Adipocyte (in vitro differentiated cells): ENCODE measurements at regions not wholly inside any gene's neighbourhood (a gene's known extent, or its start where the extent isn't known, plus 50 kb on each side); places are given as distances from the start of the nearest gene placed in this dataset.

ENCODE experiments used
- DNase-seq: peaks from one replicate; pipeline ENCODE4 v3.0.0-alpha.2; 2015; ENCODE audit warnings: low read depth
- H3K27me3 ChIP-seq: replicated peaks from 2 replicates; pipeline ENCODE4 v1.7.0; 2013; ENCODE audit warnings: mild to moderate bottlenecking, low read length, moderate library complexity; ENCODE audit not compliant: control insufficient read depth, insufficient read depth
- H3K36me3 ChIP-seq: 2 replicates; pipeline ENCODE4 v1.7.0; 2013; ENCODE audit warnings: low read length, mild to moderate bottlenecking, moderate library complexity; ENCODE audit not compliant: control insufficient read depth, insufficient read depth, severe bottlenecking
- H3K4me1 ChIP-seq: 2 replicates; pipeline ENCODE4 v1.7.0; 2013; ENCODE audit warnings: mild to moderate bottlenecking, low read length, moderate library complexity; ENCODE audit not compliant: control insufficient read depth, insufficient read depth
- H3K4me3 ChIP-seq: 2 replicates; pipeline ENCODE4 v1.7.0; 2013; ENCODE audit warnings: mild to moderate bottlenecking, low read length, moderate library complexity
- H3K9ac ChIP-seq: 2 replicates; pipeline ENCODE4 v1.7.0; 2013; ENCODE audit warnings: mild to moderate bottlenecking, low read length, moderate library complexity
- H3K9me3 ChIP-seq: 2 replicates; pipeline ENCODE4 v1.7.0; 2013; ENCODE audit warnings: mild to moderate bottlenecking, low read length, moderate library complexity; ENCODE audit not compliant: control insufficient read depth

DNA sequence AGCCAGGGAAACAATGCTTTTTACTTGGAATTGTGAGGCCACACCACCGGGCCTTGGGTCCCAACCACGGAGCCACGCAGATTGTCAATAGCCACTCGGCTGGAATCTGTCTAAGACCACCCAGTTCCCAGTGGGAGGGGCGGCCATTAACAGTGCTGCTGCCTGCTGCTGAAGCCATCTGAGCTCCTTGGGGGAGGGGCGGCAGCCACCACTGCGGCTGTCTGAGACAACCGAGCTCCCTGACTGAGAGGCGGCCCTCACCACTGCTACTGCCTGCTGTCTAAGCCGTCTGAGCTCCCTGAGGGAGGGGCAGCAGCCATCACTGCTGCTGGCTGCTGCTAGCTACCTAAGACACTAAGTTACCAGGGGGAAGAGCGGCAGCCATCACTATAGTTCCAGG lies 64.3 kb downstream of the DMRTA2 start:
- H3K9me3 ChIP-seq: peaks cover 21% of the 10 kb centered on the region
- H3K4me3 ChIP-seq: no peak overlapping the region
- no peak for DNase-seq

DNA sequence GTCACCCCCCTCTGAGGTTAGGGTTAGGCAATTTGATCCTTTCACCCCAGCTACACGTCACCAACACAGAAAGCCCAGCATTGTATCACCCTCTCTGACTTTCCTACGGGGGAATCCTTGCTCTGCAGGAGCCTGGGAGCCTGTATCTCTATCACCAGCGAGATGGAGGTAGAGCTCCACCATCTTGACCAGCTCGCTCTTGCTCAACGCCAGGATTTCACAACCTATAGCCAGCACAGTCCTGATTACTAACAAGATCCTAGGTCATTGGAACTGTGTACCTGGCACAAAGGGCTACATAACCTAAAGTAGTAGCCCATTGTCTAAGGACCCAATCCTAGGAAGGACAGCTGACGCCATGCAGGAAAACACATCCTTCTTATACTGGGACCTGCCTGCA lies 66.1 kb downstream of the DMRTA2 start:
- H3K27me3 ChIP-seq: peaks cover 10% of the 10 kb centered on the region
- H3K4me1 ChIP-seq: peaks cover 4% of the 10 kb centered on the region
- H3K9me3 ChIP-seq: peaks cover 19% of the 10 kb centered on the region
- H3K36me3 ChIP-seq: no peaks in the 10 kb centered on the region
- no peak overlapping the region for H3K4me3 ChIP-seq
- no peak overlapping the region for H3K9ac ChIP-seq
- no peak for DNase-seq

More for the DNA sequence above, 64.3 kb downstream of the DMRTA2 start:
- Histone ChIP-seq H3K4me1 (no peaks in the 10 kb centered on the region), H3K27me3 (peaks cover 10% of the 10 kb centered on the region), H3K36me3 (no peaks in the 10 kb centered on the region), H3K9ac (no peak overlapping the region)

DNA sequence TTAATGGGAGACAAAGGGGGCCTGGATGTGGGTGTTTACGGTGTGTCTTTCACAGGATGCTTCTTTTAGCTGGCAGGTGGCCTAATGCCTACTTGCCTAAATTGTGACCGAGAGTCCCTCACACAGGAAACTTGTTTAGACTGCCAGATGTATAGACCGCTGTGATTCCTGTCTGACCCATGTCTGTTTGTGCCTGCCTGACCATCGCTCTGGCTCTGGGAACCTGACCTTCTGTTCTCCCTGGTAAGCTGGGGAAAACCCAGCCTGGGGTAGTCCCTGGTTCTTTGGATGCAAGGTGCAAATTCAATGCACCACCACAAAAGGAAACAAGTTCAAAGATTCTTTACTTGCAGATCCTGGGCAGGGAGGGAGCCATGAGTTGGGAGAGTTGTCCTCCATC lies 68.4 kb downstream of the DMRTA2 start:
- no peak overlapping the region for H3K9ac ChIP-seq

DNA sequence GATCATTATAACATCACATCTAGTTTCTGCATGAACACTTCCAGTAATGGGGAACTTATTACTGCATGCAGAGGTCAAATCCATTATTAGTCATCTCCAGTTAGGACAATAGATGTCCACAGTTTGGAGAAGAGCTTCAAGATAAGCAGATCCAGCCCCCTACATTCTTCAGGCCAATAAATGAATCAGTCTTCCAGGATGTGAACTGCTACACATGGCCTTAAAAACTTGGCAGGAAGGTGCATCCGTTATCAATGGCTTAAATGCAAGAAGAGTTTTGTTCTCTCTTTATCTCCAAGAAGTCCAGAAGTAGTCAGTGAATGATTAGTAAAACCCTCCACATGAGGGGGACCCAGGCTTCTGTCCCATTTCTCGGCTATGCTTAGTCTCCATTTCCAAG lies 70.8 kb downstream of the DMRTA2 start:
- Histone ChIP-seq H3K4me3 (no peak overlapping the region), H3K9me3 (peaks cover 8% of the 10 kb centered on the region), H3K36me3 (no peaks in the 10 kb centered on the region), H3K9ac (no peak overlapping the region), H3K27me3 (peaks cover 23% of the 10 kb centered on the region), H3K4me1 (peaks cover 6% of the 10 kb centered on the region)
- DNase-seq: no peak

More for the DNA sequence above, 68.4 kb downstream of the DMRTA2 start:
- no peak for DNase-seq
- Histone ChIP-seq H3K27me3 (peaks cover 16% of the 10 kb centered on the region), H3K4me3 (no peak overlapping the region), H3K36me3 (no peaks in the 10 kb centered on the region), H3K9me3 (peaks cover 8% of the 10 kb centered on the region), H3K4me1 (peaks cover 6% of the 10 kb centered on the region)

DNA sequence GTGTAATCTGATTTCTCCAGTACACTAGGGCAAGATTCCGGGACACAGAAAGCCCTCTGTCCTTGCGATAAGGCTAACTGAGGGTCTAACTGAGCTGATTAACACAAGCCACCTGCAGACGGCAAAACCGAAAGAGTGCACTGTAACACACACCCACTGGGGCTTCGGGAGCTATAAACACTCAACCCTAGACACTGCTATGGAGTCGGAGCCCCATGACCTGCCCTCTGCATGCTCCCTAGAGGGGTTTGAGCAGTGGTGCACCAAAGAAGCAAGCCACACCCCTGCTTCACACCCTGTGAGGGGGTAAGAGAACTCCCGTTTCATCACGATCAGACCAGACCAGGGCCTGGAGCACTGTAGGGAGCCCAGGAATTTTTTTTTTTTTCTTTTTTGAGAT lies 72.4 kb downstream of the DMRTA2 start:
- Histone ChIP-seq H3K4me1 (peaks cover 6% of the 10 kb centered on the region), H3K4me3 (no peak overlapping the region), H3K9me3 (peaks cover 8% of the 10 kb centered on the region), H3K27me3 (peaks cover 27% of the 10 kb centered on the region), H3K9ac (no peak overlapping the region), H3K36me3 (no peaks in the 10 kb centered on the region)
- DNase-seq: no peak

DNA sequence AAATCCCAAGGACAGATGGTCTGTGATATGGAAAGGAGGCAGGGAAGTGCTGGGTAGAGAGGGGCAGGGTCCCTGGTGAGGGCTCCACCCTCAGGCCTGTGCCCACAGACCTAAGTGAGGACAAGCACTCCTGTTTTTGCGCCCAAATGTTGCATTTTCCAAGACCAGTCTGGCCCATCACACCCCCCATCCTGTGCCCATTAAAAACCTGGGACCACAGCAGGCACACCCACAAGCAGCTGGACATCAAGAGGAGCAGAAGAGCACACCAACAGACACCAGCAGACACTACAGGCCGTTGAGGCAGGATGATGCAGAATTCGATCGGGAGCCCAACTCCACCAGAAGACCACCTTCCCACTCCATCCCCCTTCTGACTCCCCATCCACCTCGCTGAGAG lies 72.8 kb downstream of the DMRTA2 start:
- Histone ChIP-seq H3K27me3 (peaks cover 31% of the 10 kb centered on the region), H3K4me1 (peaks cover 6% of the 10 kb centered on the region), H3K4me3 (no peak overlapping the region), H3K9me3 (peaks cover 11% of the 10 kb centered on the region), H3K9ac (no peak overlapping the region), H3K36me3 (no peaks in the 10 kb centered on the region)
- no peak for DNase-seq

DNA sequence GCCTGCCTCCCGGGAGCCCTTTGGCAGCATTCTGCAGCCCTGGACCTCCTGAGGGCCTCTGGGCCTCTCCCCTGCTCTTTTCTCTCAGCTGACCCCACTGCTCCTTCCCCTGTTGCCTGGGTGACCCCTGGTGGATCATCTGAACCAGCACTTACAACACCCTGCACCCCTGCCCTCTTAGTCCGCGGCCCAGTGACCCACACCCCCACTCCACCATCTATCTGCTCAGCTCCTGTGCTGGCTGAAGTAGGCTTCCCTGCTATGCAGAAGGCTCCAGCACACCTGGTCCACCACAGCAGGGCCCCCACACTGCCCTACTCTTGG lies 74.0 kb downstream of the DMRTA2 start:
- peaks cover 31% of the 10 kb centered on the region for H3K27me3 ChIP-seq
- H3K4me1 ChIP-seq: peaks cover 6% of the 10 kb centered on the region
- H3K9ac ChIP-seq: no peak overlapping the region
- no peak for DNase-seq
- peaks cover 8% of the 10 kb centered on the region for H3K9me3 ChIP-seq
- H3K36me3 ChIP-seq: no peaks in the 10 kb centered on the region
- H3K4me3 ChIP-seq: no peak overlapping the region

DNA sequence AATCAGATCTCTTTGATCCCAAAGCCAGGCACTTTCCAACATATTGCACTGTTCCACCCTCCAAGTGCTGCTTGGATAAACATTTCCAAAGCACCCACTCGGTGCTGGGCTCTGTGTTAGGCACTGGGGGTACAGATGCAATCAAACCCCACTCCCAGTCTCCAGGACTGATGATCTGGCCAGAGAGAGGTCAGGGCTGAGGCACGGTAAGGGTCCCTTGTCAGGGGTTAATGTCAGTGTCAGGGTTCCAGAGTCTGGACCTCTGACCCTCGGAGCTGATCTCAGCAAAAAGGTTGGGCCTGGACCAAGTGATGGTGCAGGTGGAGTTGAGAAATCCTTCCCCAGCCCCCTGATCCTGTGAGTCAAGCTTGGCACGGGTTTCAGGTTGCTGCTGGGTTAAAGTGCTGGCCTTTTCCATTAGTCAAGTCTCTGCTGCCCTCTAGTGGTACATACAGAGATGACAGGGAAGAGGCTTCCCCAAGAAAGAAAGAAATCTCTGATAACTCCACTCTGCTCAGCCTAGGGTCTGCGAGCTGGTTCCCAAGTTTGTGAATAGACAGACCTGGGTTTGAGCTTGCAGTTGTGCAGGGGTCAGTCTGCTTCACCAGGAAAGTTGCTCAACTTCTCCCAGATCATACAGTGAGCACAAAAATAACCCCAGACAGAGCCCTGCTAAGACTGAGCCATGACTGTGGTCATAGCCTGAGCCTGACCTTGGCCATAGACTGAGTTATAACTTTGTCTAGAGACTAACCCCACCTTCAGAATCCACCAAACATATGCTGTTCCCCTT lies 74.6 kb downstream of the DMRTA2 start:
- no peak overlapping the region for H3K4me3 ChIP-seq
- no peak overlapping the region for H3K9ac ChIP-seq
- H3K9me3 ChIP-seq: peaks cover 8% of the 10 kb centered on the region
- H3K27me3 ChIP-seq: peaks cover 37% of the 10 kb centered on the region
- H3K36me3 ChIP-seq: no peaks in the 10 kb centered on the region
- H3K4me1 ChIP-seq: peaks cover 6% of the 10 kb centered on the region
- peak; percentile 87 for DNase-seq

DNA sequence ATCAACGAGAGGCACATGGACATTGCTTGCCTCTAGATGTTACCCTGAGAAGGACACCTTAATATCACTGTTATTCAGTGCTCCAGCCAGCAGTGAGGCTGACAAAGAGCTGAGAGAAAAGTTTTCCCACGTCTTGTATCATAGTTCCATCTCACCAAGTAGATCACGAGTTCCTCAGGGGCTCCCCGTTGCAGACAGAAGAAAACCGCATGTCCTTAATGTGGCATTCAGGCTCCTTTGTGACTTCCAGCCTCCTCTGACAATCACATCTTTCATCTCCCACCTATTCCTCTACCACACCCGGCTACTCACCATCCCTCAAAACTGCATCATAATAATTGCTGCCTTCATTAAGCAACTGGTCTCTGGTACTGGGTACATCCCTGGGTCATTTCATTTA lies 75.3 kb downstream of the DMRTA2 start:
- peaks cover 44% of the 10 kb centered on the region for H3K27me3 ChIP-seq
- no peak overlapping the region for H3K4me3 ChIP-seq
- peaks cover 6% of the 10 kb centered on the region for H3K4me1 ChIP-seq
- no peak for DNase-seq
- no peaks in the 10 kb centered on the region for H3K36me3 ChIP-seq
- no peak overlapping the region for H3K9ac ChIP-seq
- peaks cover 8% of the 10 kb centered on the region for H3K9me3 ChIP-seq

DNA sequence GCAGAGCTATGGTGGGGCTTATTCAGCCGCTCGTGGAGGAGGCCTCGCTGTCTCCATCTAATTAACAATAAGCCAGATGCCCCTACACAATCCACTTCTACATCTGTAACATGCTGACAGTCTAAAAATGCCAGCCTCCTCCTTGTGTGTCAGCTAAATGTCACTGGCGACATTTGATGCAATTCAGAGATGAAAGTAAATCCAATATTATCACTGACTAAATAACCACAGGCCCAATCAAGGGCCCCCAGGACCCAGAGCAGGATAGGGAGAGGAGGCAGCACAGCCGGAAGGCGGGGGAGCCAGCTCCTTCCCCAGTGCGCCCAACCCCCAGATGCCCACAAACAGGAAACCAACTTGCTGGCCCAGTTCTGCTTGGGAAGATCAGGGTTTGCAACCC lies 76.6 kb downstream of the DMRTA2 start:
- DNase-seq: no peak
- Histone ChIP-seq H3K27me3 (peaks cover 57% of the 10 kb centered on the region), H3K9me3 (peaks cover 8% of the 10 kb centered on the region), H3K4me1 (no peaks in the 10 kb centered on the region), H3K4me3 (no peak overlapping the region), H3K9ac (no peak overlapping the region), H3K36me3 (no peaks in the 10 kb centered on the region)

DNA sequence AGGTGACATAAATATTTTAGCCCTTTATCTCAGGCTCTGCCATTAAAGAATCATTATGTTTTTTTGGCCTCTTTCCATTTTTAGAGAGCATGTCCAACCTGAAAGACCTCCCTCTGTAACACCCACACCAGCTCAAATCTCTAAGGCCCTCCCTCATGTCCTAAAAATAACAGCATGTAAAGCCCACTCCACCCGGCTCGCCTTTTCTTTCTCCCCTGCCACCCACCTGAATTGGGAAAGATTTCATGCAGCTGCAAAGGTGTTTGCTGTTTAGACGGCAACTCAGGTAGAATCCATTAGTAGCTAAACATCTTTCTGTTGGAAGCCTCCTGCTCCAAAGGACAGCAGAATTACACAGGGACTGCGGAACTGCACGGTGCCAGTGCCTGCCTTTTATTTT lies 79.9 kb downstream of the DMRTA2 start:
- no peak for DNase-seq
- H3K4me1 ChIP-seq: no peaks in the 10 kb centered on the region
- H3K9me3 ChIP-seq: peaks cover 11% of the 10 kb centered on the region
- H3K4me3 ChIP-seq: no peak overlapping the region
- peaks cover 60% of the 10 kb centered on the region for H3K27me3 ChIP-seq
- no peak overlapping the region for H3K9ac ChIP-seq
- no peaks in the 10 kb centered on the region for H3K36me3 ChIP-seq

DNA sequence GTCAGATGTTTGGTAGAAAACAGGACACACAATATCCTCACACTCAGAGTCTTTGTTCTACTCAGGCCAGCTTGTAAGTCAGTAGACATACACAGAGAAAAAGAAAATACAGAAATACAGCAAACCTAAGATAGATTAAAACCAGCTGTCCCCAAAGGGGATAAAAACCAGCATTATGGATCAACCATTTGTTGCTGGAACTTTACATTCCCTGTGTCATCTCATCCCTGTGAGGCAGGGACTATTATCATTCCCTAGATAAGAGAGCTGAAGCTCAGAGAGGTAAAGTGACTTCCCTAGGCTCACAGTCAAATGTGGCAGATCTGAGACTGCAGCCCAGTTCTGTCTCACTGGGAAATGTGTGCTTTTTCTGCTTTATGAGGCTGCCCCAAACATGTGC lies 80.7 kb downstream of the DMRTA2 start:
- H3K9me3 ChIP-seq: peaks cover 11% of the 10 kb centered on the region
- H3K36me3 ChIP-seq: no peaks in the 10 kb centered on the region
- peaks cover 56% of the 10 kb centered on the region for H3K27me3 ChIP-seq
- no peak overlapping the region for H3K9ac ChIP-seq
- no peaks in the 10 kb centered on the region for H3K4me1 ChIP-seq
- no peak overlapping the region for H3K4me3 ChIP-seq
- DNase-seq: no peak
